HG03103 (cell line): ENCODE measurements at regions not wholly inside any gene's neighbourhood (a gene's known extent, or its start where the extent isn't known, plus 50 kb on each side); places are given as distances from the start of the nearest gene placed in this dataset.

Experiments
- ATAC-seq: cut with Tn5 transposase; IDR thresholded peaks from one replicate; pipeline ENCODE4 v1.9.1; 2021; ENCODE audit warnings: low read depth; ENCODE audit not compliant: unreplicated experiment

GRCh38 chr2:120826716-120827410, 91.2 kb downstream of the GLI2 start:
- no peak for ATAC-seq

- no peak for ATAC-seq
These were observed 92.4 kb downstream of the GLI2 start for GRCh38 chr2:120828066-120828465.

- ATAC-seq: no peak
These were observed 93.4 kb downstream of the GLI2 start for GRCh38 chr2:120828829-120829632.

GRCh38 chr2:120829633-120830025, 94.0 kb downstream of the GLI2 start:
- no peak for ATAC-seq

GRCh38 chr2:120830096-120830830, 94.6 kb downstream of the GLI2 start:
- no peak for ATAC-seq

GRCh38 chr2:120831086-120831485, 95.4 kb downstream of the GLI2 start:
- ATAC-seq: no peak

GRCh38 chr2:120831891-120832290, 96.2 kb downstream of the GLI2 start:
- ATAC-seq: no peak

GRCh38 chr2:120832296-120833070, 96.8 kb downstream of the GLI2 start:
- ATAC-seq: no peak

- no peak for ATAC-seq
These were observed 97.5 kb downstream of the GLI2 start for GRCh38 chr2:120833127-120833675.

GRCh38 chr2:120834206-120834605, 98.5 kb downstream of the GLI2 start:
- ATAC-seq: no peak

GRCh38 chr2:120836281-120836680, 100.6 kb downstream of the GLI2 start:
- ATAC-seq: no peak

- no peak for ATAC-seq
These were observed 105.3 kb downstream of the GLI2 start for GRCh38 chr2:120840795-120841487.

GRCh38 chr2:120842456-120843439, 107.1 kb downstream of the GLI2 start:
- ATAC-seq: no peak

- no peak for ATAC-seq
These were observed 108.5 kb downstream of the GLI2 start for GRCh38 chr2:120844070-120844738.

GRCh38 chr2:120845277-120845676, 109.6 kb downstream of the GLI2 start:
- ATAC-seq: no peak

GRCh38 chr2:120846406-120847095, 110.9 kb downstream of the GLI2 start:
- no peak for ATAC-seq

- no peak for ATAC-seq
These were observed 112.1 kb downstream of the GLI2 start for GRCh38 chr2:120847700-120848321.
